Activated CD8-positive, alpha-beta memory T cell treated with anti-CD3 and anti-CD28 coated beads for 4 hours (primary cell): ENCODE measurements at regions not wholly inside any gene's neighbourhood (a gene's known extent, or its start where the extent isn't known, plus 50 kb on each side); places are given as distances from the start of the nearest gene placed in this dataset.

ENCODE experiments used
- DNase-seq, 2 donors: peaks; one replicate each; pipeline ENCODE4 v3.0.0-alpha.2; 2020; ENCODE audit warnings: low read depth in 2 of 2

- no peak for DNase-seq
Measured at GRCh38 chr6:159118924-159119323, 50.3 kb upstream of the FNDC1 start.

- DNase-seq, result no peak
Measured at GRCh38 chr6:159117563-159117962, 51.6 kb upstream of the FNDC1 start.

GRCh38 chr6:159117046-159117445, 52.2 kb upstream of the FNDC1 start:
- DNase-seq, result no peak

- DNase-seq, result no peak
Measured at GRCh38 chr6:159116343-159116742, 52.9 kb upstream of the FNDC1 start.

GRCh38 chr6:159114569-159114968, 54.6 kb upstream of the FNDC1 start:
- no peak for DNase-seq

GRCh38 chr6:159113223-159113622, 56.0 kb upstream of the FNDC1 start:
- no peak for DNase-seq

GRCh38 chr6:159112714-159113113, 56.5 kb upstream of the FNDC1 start:
- DNase-seq, result no peak

GRCh38 chr6:159110748-159111147, 58.5 kb upstream of the FNDC1 start:
- DNase-seq, result no peak

GRCh38 chr6:159110013-159110412, 59.2 kb upstream of the FNDC1 start:
- no peak for DNase-seq

- DNase-seq, result no peak
Measured at GRCh38 chr6:159109391-159109790, 59.8 kb upstream of the FNDC1 start.

GRCh38 chr6:159108426-159108985, 60.7 kb upstream of the FNDC1 start:
- no peak for DNase-seq

GRCh38 chr6:159107451-159108260, 61.5 kb upstream of the FNDC1 start:
- DNase-seq, result peak; percentile 35 to 46

- DNase-seq, result peak; percentile 83 to 84
Measured at GRCh38 chr6:159106627-159107241, 61.9 kb upstream of the TAGAP start.

GRCh38 chr6:159105716-159106115, 60.9 kb upstream of the TAGAP start:
- DNase-seq, result no peak

- DNase-seq, result no peak
Measured at GRCh38 chr6:159104931-159105330, 60.1 kb upstream of the TAGAP start.

GRCh38 chr6:159104163-159104925, 59.6 kb upstream of the TAGAP start:
- DNase-seq, result peak; percentile 57 to 59

GRCh38 chr6:159103396-159104162, 58.8 kb upstream of the TAGAP start:
- no peak for DNase-seq

GRCh38 chr6:159102373-159103160, 57.8 kb upstream of the TAGAP start:
- DNase-seq, result no peak

GRCh38 chr6:159101656-159102055, 56.9 kb upstream of the TAGAP start:
- no peak for DNase-seq

- DNase-seq, result no peak
Measured at GRCh38 chr6:159100395-159101182, 55.8 kb upstream of the TAGAP start.
